CD4-positive, alpha-beta T cell treated with Interleukin-15 for 4 hours (primary cell): ENCODE measurements at regions not wholly inside any gene's neighbourhood (a gene's known extent, or its start where the extent isn't known, plus 50 kb on each side); places are given as distances from the start of the nearest gene placed in this dataset.

ENCODE experiments used
- DNase-seq: peaks from one replicate; pipeline ENCODE4 v3.0.0-alpha.2; 2020; ENCODE audit warnings: low spot score

GRCh38 chr3:81967393-81967792, 205.9 kb upstream of the GBE1 start:
- DNase-seq, result no peak

- DNase-seq, result no peak
These were observed 204.3 kb upstream of the GBE1 start for GRCh38 chr3:81965696-81966095.

GRCh38 chr3:81962396-81962795, 201.0 kb upstream of the GBE1 start:
- no peak for DNase-seq

GRCh38 chr3:81958972-81959640, 197.7 kb upstream of the GBE1 start:
- no peak for DNase-seq

- no peak for DNase-seq
These were observed 194.4 kb upstream of the GBE1 start for GRCh38 chr3:81955878-81956277.

GRCh38 chr3:81953111-81953510, 191.7 kb upstream of the GBE1 start:
- no peak for DNase-seq

- DNase-seq, result no peak
These were observed 190.7 kb upstream of the GBE1 start for GRCh38 chr3:81952141-81952540.

- no peak for DNase-seq
These were observed 190.2 kb upstream of the GBE1 start for GRCh38 chr3:81951636-81952035.

- no peak for DNase-seq
These were observed 189.7 kb upstream of the GBE1 start for GRCh38 chr3:81951106-81951505.

GRCh38 chr3:81947359-81947758, 185.9 kb upstream of the GBE1 start:
- no peak for DNase-seq

GRCh38 chr3:81938681-81939080, 177.2 kb upstream of the GBE1 start:
- no peak for DNase-seq

- no peak for DNase-seq
These were observed 175.4 kb upstream of the GBE1 start for GRCh38 chr3:81936817-81937216.

GRCh38 chr3:81932681-81933080, 171.2 kb upstream of the GBE1 start:
- DNase-seq, result no peak

GRCh38 chr3:81931265-81932251, 170.1 kb upstream of the GBE1 start:
- no peak for DNase-seq

GRCh38 chr3:81929697-81930096, 168.3 kb upstream of the GBE1 start:
- DNase-seq, result no peak

GRCh38 chr3:81927811-81928210, 166.4 kb upstream of the GBE1 start:
- DNase-seq, result no peak

- no peak for DNase-seq
These were observed 163.9 kb upstream of the GBE1 start for GRCh38 chr3:81925385-81925784.

GRCh38 chr3:81923038-81923437, 161.6 kb upstream of the GBE1 start:
- no peak for DNase-seq

GRCh38 chr3:81922404-81922803, 161.0 kb upstream of the GBE1 start:
- no peak for DNase-seq

GRCh38 chr3:81920816-81921215, 159.4 kb upstream of the GBE1 start:
- no peak for DNase-seq

- no peak for DNase-seq
These were observed 155.4 kb upstream of the GBE1 start for GRCh38 chr3:81916890-81917289.

GRCh38 chr3:81913886-81914663, 152.6 kb upstream of the GBE1 start:
- no peak for DNase-seq

- no peak for DNase-seq
These were observed 149.8 kb upstream of the GBE1 start for GRCh38 chr3:81911221-81911620.
